Effector memory CD4-positive, alpha-beta T cell (primary cell): ENCODE measurements at regions not wholly inside any gene's neighbourhood (a gene's known extent, or its start where the extent isn't known, plus 50 kb on each side); places are given as distances from the start of the nearest gene placed in this dataset.

Experiments used
- DNase-seq, 3 donors: peaks; one replicate each; pipeline ENCODE4 v3.0.0-alpha.2; 2020
- H3K27ac ChIP-seq: 2 replicates; pipeline ENCODE4 v1.7.0; 2013; ENCODE audit warnings: mild to moderate bottlenecking, low read length, moderate library complexity; ENCODE audit not compliant: insufficient read depth, poor library complexity, severe bottlenecking
- H3K27me3 ChIP-seq: replicated peaks from 2 replicates; pipeline ENCODE4 v1.7.0; 2013; ENCODE audit warnings: mild to moderate bottlenecking, low read length; ENCODE audit not compliant: insufficient read depth, control insufficient read depth, poor library complexity, severe bottlenecking
- H3K36me3 ChIP-seq: 2 replicates; pipeline ENCODE4 v1.7.0; 2013; ENCODE audit warnings: mild to moderate bottlenecking, low read length, moderate library complexity; ENCODE audit not compliant: control insufficient read depth, insufficient read depth
- H3K4me1 ChIP-seq: 2 replicates; pipeline ENCODE4 v1.7.0; 2013; ENCODE audit warnings: low read length, mild to moderate bottlenecking; ENCODE audit not compliant: control insufficient read depth, insufficient read depth, poor library complexity, severe bottlenecking
- H3K4me3 ChIP-seq: 2 replicates; pipeline ENCODE4 v1.7.0; 2013; ENCODE audit warnings: low read length, low read depth, mild to moderate bottlenecking; ENCODE audit not compliant: insufficient read depth, poor library complexity, severe bottlenecking
- H3K9me3 ChIP-seq: 2 replicates; pipeline ENCODE4 v1.7.0; 2013; ENCODE audit warnings: mild to moderate bottlenecking, low read length, moderate library complexity; ENCODE audit not compliant: control insufficient read depth

GRCh38 chr1:201710632-201711597, 118.0 kb upstream of the IPO9 start:
- no peaks in the 10 kb centered on the region for H3K4me1 ChIP-seq
- H3K36me3 ChIP-seq, result no peaks in the 10 kb centered on the region
- H3K4me3 ChIP-seq, result no peak overlapping the region
- no peak overlapping the region for H3K27ac ChIP-seq
- H3K9me3 ChIP-seq, result no peaks in the 10 kb centered on the region
- DNase-seq, result no peak
- no peaks in the 10 kb centered on the region for H3K27me3 ChIP-seq

- no peak overlapping the region for H3K27ac ChIP-seq
- no peak overlapping the region for H3K4me3 ChIP-seq
- no peak for DNase-seq
- no peaks in the 10 kb centered on the region for H3K9me3 ChIP-seq
- H3K36me3 ChIP-seq, result no peaks in the 10 kb centered on the region
- no peaks in the 10 kb centered on the region for H3K27me3 ChIP-seq
- H3K4me1 ChIP-seq, result no peaks in the 10 kb centered on the region
Observed at GRCh38 chr1:201711811-201712210, 117.1 kb upstream of the IPO9 start.

- DNase-seq, result no peak
- Histone ChIP-seq H3K27ac (no peak overlapping the region), H3K4me1 (no peaks in the 10 kb centered on the region), H3K36me3 (no peaks in the 10 kb centered on the region), H3K27me3 (no peaks in the 10 kb centered on the region), H3K4me3 (no peak overlapping the region), H3K9me3 (no peaks in the 10 kb centered on the region)
Observed at GRCh38 chr1:201712387-201713085, 116.4 kb upstream of the IPO9 start.

DNA sequence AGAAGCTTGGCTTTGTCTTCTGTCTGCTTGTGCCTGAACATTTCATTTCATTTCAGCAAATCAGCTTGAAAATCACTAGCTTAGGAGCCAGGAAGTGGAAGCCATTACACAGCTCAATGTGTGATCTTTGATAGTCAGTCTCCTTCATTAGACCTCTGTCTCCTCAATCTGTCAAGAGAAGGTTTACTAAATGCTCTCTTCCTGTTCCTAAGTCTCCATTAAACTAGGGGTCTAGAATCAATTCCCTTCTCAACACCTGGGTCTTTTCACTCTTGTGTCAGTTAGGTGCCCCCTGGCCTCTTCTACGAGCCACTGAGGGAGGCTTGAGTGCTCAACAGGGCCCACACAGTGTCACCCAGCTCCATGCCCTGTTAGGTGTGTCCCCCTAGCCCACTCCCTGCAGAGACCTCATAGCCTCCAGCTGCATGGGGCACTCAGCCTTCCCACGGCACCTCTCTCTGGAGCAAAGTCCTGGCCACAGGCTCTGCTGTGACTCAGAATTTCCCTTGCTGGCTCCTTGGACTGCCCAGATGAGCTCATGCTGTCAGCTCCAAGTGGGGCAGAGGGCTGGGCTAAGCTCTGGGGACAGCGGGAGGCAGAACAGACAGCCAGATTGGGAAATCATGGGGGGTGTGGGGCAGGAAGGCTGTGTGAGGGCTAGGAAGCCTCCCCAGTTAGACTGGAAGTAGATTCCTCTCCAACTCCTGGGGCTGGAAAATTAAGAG, 115.7 kb upstream of the IPO9 start:
- no peaks in the 10 kb centered on the region for H3K4me1 ChIP-seq
- H3K4me3 ChIP-seq, result no peak overlapping the region
- no peaks in the 10 kb centered on the region for H3K27me3 ChIP-seq
- no peaks in the 10 kb centered on the region for H3K36me3 ChIP-seq
- no peak for DNase-seq
- no peak overlapping the region for H3K27ac ChIP-seq
- no peaks in the 10 kb centered on the region for H3K9me3 ChIP-seq

DNA sequence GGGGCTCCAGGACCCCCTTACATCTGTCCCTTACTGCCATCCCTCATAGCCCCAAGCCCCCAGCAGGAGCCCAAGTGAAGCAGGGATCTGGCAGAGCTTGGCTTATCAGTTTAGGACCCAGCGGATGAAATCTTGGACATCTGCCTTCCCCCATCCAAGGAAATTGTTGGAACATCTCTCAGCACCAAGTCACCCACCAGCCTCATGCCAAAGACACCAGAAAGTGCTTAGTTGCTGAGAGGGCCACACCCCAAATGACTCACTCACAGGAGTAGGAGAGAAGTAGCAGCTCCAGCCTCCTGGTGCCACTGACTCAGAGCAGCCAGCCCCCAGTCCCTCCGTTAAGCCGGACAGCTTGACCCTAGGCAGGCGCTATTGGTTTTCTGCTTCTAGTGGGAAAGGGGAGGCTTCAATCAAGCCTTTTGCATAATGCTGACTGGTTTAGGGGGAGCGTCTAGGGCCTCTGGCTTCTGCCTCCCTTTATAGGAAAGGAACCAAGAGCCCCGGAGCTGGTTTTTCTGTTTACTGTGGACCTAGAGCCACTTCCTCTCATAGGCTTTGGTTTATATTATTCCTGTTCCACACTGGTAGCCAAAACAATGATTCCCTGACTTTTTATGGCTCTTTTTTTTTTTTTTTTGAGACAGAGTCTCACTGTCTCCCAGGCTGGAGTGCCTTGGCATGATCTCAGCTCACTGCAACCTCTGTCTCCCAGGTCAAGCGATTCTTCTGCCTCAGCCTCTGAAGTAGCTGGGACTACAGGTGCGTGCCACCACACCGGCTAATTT, 114.2 kb upstream of the IPO9 start:
- no peaks in the 10 kb centered on the region for H3K36me3 ChIP-seq
- H3K27ac ChIP-seq, result no peak overlapping the region
- no peak for DNase-seq
- no peaks in the 10 kb centered on the region for H3K27me3 ChIP-seq
- H3K4me3 ChIP-seq, result no peak overlapping the region
- H3K9me3 ChIP-seq, result no peaks in the 10 kb centered on the region
- no peaks in the 10 kb centered on the region for H3K4me1 ChIP-seq

GRCh38 chr1:201715351-201715750, 113.6 kb upstream of the IPO9 start:
- H3K36me3 ChIP-seq, result no peaks in the 10 kb centered on the region
- H3K27me3 ChIP-seq, result no peaks in the 10 kb centered on the region
- no peaks in the 10 kb centered on the region for H3K9me3 ChIP-seq
- no peaks in the 10 kb centered on the region for H3K4me1 ChIP-seq
- H3K27ac ChIP-seq, result no peak overlapping the region
- no peak for DNase-seq
- no peak overlapping the region for H3K4me3 ChIP-seq

- DNase-seq, result no peak
Observed at GRCh38 chr1:201715801-201716741, 112.9 kb upstream of the IPO9 start.

DNA sequence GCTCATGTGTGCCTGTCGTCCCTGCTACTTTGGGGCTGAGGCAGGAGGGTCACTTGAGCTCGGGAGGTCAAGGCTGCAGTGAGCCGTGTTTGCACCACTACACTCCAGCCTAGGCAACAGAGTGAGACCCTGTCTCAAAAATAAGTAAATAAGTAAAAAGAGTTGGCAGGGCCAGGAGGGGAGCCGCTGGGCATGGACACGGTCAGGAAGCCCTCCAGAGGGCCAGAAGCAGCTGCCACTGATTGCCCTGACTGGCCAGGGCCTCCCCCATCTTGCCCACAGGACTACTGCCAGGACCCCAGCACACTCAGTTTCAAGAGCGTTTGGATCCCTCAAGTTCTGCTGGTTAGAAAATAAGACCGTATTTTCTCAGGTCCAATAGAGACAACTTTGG, 112.2 kb upstream of the IPO9 start:
- no peak overlapping the region for H3K27ac ChIP-seq
- DNase-seq, result no peak
- no peak overlapping the region for H3K4me3 ChIP-seq
- H3K4me1 ChIP-seq, result no peaks in the 10 kb centered on the region
- H3K36me3 ChIP-seq, result no peaks in the 10 kb centered on the region
- no peaks in the 10 kb centered on the region for H3K9me3 ChIP-seq
- no peaks in the 10 kb centered on the region for H3K27me3 ChIP-seq

More at GRCh38 chr1:201715801-201716741, 112.9 kb upstream of the IPO9 start:
- Histone ChIP-seq H3K27ac (no peak overlapping the region), H3K4me3 (no peak overlapping the region), H3K9me3 (no peaks in the 10 kb centered on the region), H3K4me1 (no peaks in the 10 kb centered on the region), H3K36me3 (no peaks in the 10 kb centered on the region), H3K27me3 (no peaks in the 10 kb centered on the region)

DNA sequence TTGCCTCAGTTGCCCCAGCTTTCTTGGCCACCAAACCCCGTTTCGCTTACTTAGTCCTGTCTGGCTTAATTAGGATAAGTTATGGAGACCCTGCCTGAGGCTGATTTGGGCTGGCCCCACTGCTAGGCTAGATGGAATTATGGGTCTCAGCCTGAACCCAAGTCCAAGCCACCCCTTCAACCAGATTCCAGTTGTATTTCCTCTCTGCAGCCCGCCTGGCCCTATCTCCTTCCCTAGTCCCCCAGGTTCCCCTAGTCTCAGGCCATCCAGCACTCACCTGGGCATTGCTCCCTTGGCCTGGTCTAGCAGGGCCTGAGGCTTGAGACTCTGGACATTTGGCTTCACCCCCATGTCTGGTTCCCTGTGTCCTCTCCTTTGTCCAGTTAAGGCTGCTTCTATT, 111.7 kb upstream of the IPO9 start:
- H3K36me3 ChIP-seq, result no peaks in the 10 kb centered on the region
- no peaks in the 10 kb centered on the region for H3K9me3 ChIP-seq
- no peak overlapping the region for H3K4me3 ChIP-seq
- DNase-seq, result no peak
- no peaks in the 10 kb centered on the region for H3K27me3 ChIP-seq
- no peak overlapping the region for H3K27ac ChIP-seq
- H3K4me1 ChIP-seq, result no peaks in the 10 kb centered on the region
